ENCODE measurements at regions not wholly inside any gene's neighbourhood (a gene's known extent, or its start where the extent isn't known, plus 50 kb on each side); places are given as distances from the start of the nearest gene placed in this dataset.

DNA sequence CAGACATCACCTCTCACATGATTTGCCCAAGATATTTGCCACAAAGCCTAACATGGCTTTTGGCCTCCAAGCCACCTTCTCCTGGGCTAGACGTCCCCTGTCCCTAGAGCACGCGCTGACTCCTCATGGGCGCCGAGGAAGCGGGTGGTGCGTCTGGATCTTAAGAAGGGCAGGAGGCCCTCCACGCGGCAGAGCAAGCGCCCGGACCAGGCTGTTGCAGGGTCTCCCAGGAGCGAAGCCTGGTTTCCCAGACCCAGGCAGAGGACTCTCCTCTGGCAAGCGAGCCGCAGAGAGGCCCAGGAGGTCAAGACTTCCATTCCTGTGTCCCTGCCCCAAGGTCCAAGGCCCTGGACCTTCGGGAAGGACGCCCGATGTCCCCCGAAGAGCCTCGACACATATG lies 101.7 kb upstream of the TTC34 start:
- H3K9me3 Mint-ChIP-seq = no peaks in the 10 kb centered on the region
- H3K27ac Mint-ChIP-seq = no peak overlapping the region
- no peaks in the 10 kb centered on the region for H3K36me3 Mint-ChIP-seq
- DNase-seq (ENCODE audit: low spot score in 2 of 2) (no peak), ATAC-seq (no peak)

DNA sequence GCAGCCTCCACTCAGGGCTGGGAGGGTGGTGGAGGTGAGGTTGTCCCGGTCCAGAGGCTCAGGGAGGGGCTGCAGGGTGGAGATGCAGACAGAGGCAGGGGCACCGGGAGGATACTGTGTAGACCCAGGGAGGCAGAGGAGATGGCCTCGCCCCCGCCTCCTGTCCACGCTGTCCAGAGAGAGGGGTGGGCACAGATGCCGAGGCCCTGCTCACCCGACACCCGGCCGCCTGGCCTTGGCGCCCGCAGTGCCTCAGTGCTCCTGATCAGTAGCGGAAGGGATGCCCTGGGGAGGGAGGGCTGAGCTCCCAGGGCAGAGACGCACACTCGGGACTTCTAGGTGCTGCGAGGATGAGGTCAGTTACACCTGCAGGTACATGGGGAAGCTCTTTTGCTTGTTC lies 102.7 kb upstream of the TTC34 start:
- ATAC-seq = no peak
- Mint-ChIP-seq H3K36me3 (no peaks in the 10 kb centered on the region), H3K27ac (no peak overlapping the region), H3K9me3 (no peaks in the 10 kb centered on the region)
- no peak for DNase-seq (ENCODE audit: low spot score in 2 of 2)

DNA sequence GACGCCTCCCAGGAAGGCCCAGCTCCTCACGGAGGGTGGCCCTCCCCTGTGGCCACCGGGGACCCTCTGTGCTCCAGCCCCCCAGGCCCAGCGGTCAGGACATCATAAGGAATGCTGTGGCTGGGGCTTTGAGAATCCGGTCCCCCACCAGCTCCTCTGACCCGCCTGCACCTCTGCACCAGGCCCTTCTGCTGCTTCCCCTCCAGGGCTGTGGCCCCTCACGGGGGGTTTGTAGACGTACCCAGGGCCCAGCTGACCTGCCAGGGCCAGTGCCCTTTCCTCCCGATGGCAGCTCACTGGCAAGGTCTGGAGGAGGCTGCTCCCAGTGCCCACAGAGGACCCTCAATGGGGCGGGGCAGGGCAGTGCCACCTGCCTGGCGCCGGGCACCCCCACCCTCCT lies 103.9 kb upstream of the TTC34 start:
- DNase-seq (ENCODE audit: low spot score in 2 of 2) (no peak), ATAC-seq (no peak)
- H3K9me3 Mint-ChIP-seq = no peaks in the 10 kb centered on the region
- no peak overlapping the region for H3K27ac Mint-ChIP-seq
- no peaks in the 10 kb centered on the region for H3K36me3 Mint-ChIP-seq

DNA sequence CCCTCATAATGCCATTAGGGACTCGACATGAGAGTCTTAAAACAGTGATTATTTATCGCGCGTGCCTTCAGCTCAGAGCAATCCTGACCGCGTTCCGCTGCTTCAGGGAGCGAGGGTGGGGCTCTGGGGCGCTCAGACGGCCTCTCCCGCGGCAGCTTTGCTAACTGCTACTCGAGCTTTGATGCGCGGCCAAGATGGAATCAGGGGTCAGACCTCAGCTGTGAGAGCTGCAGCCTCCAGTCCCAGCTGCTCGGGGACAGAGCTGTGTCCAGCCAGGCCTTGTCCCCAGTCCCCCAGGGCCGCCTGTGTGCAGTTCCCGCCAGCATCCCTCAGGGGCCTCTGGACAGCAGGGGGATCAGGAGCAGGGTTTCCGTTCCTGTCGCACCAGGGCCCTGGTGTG lies 104.6 kb upstream of the TTC34 start:
- Mint-ChIP-seq H3K9me3 (no peaks in the 10 kb centered on the region), H3K27ac (no peak overlapping the region), H3K36me3 (no peaks in the 10 kb centered on the region)
- DNase-seq (ENCODE audit: low spot score in 2 of 2) (no peak), ATAC-seq (no peak)

DNA sequence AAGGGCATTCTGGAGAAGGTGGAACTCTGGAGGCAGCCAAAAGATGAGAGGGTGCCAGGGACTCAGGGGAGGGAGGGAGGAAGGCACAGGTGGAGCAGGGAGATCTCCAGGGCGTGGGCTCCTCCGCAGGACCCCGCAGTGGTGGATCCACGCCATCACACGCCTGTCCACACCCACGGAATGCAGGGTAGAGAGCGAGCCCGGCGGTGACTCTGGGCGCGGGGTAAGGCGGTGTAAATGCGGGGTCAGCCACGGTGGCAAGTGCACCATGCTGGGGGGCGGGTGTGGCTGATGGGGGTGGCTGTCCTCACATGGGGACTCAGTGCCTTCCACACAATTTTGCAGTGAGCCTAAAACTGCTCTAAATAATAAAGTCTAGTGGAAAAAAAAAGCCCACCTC lies 105.1 kb upstream of the TTC34 start:
- Mint-ChIP-seq H3K27ac (no peak overlapping the region), H3K36me3 (no peaks in the 10 kb centered on the region), H3K9me3 (no peaks in the 10 kb centered on the region)
- DNase-seq (ENCODE audit: low spot score in 2 of 2) = no peak
- ATAC-seq = no peak

DNA sequence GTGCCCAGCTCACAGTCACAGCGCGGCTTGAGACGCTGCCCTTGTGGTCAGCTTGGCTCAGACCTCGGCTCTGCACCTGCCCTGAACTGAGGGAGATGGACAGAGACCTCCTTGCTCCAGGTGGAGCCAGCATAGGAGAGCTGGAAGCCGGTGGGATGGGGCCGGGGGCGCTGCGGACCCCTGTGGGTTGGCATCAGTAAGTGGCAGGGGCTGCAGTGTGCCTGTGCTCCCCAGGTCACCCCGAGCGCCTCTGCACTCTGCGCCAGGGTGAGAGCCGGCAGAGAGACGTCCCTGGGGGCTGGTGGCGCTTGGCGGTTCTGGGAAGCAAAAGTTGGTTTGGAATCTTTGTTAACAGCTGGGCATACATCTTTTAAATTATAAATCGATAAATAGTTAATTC lies 105.6 kb upstream of the TTC34 start:
- ATAC-seq = no peak
- no peak for DNase-seq (ENCODE audit: low spot score in 2 of 2)
- H3K36me3 Mint-ChIP-seq = no peaks in the 10 kb centered on the region
- H3K27ac Mint-ChIP-seq = no peak overlapping the region
- H3K9me3 Mint-ChIP-seq = no peaks in the 10 kb centered on the region

DNA sequence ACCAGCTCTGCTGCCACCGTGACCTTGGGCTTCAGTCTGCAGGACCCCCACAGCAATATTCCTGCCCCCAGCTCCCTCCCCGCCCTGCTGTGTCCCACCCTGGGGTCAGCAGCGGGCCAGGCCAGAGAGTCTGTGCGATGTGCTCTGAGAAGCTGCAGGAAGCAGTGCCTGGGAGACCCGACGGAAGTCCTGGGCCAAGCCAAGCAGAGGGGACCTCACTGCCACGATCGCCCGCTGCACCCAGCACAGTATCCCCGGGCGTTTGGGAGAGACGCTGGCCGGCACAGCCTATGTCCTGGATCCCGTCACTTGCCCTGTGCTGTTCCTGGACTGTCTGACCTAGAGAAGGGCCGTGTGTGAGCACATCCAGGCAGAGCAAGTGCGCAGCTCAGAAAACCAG lies 106.6 kb upstream of the TTC34 start:
- H3K9me3 Mint-ChIP-seq = no peaks in the 10 kb centered on the region
- DNase-seq (ENCODE audit: low spot score in 2 of 2) (no peak), ATAC-seq (no peak)
- no peaks in the 10 kb centered on the region for H3K36me3 Mint-ChIP-seq
- H3K27ac Mint-ChIP-seq = no peak overlapping the region

DNA sequence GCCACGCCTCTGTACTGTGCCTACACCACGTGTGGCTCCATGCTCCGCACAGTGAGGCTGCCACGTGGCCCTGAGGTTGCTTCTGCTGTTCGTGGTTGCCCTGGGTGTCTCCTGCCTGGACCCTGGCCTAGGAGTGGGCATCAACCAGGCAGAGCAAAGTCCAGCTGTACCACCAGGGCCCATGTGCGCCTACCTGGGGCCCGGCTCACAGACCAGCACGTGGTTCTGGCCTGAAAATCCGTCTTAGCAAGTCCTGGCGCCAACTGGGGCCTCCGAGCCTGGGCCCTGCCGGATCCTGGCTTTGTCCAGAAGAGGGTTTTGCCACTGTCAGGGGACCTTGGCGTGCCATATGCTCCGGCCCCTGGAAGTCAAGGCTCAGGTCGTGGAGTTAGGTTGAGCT lies 107.1 kb upstream of the TTC34 start:
- no peak overlapping the region for H3K27ac Mint-ChIP-seq
- DNase-seq (ENCODE audit: low spot score in 2 of 2) (no peak), ATAC-seq (no peak)
- no peaks in the 10 kb centered on the region for H3K9me3 Mint-ChIP-seq
- H3K36me3 Mint-ChIP-seq = no peaks in the 10 kb centered on the region

DNA sequence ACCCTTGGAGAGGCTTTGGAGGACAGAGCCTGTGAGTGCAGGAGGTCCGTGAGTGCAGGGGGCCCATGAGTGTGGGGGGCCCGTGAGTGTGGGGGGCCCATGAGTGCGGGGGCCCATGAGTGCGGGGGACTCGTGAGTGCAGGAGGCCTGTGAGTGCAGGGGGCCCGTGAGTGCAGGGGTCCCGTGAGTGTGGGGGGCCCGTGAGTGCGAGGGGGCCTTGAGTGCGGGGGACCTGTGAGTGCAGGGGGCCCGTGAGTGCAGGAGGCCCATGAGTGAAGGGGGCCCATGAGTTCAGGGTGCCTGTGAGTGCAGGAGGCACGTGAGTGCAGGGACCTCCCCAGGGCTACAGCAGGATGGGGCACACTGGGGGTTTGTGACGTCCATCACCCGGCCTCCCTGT lies 108.3 kb upstream of the TTC34 start:
- Mint-ChIP-seq H3K27ac (peak overlapping the region in 1 of 2 donors; percentile 44), H3K36me3 (no peaks in the 10 kb centered on the region), H3K9me3 (no peaks in the 10 kb centered on the region)
- ATAC-seq (no peak), DNase-seq (ENCODE audit: low spot score in 2 of 2) (no peak)

DNA sequence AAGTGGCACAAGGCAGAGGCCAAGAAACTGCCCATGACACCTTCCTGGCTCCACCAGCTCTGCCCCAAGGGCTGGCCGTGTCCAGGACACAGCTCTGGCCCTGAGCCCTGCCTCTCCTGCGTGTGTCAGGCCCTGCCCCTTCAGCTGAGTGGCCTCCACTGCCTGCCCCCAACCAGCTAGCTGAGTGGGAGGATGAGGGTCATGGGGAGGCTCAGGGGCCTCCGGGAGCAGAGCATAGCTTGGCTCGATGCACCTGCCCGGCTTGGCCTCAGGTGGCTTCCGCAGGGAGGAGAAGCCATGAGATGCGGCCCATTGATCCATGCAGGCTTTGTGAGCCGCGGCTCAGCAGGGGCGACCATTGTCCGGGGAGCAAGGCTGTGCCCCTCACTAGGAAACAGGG lies 108.7 kb upstream of the TTC34 start:
- Mint-ChIP-seq H3K36me3 (no peaks in the 10 kb centered on the region), H3K27ac (no peak overlapping the region), H3K9me3 (no peaks in the 10 kb centered on the region)
- ATAC-seq = no peak
- no peak for DNase-seq (ENCODE audit: low spot score in 2 of 2)

DNA sequence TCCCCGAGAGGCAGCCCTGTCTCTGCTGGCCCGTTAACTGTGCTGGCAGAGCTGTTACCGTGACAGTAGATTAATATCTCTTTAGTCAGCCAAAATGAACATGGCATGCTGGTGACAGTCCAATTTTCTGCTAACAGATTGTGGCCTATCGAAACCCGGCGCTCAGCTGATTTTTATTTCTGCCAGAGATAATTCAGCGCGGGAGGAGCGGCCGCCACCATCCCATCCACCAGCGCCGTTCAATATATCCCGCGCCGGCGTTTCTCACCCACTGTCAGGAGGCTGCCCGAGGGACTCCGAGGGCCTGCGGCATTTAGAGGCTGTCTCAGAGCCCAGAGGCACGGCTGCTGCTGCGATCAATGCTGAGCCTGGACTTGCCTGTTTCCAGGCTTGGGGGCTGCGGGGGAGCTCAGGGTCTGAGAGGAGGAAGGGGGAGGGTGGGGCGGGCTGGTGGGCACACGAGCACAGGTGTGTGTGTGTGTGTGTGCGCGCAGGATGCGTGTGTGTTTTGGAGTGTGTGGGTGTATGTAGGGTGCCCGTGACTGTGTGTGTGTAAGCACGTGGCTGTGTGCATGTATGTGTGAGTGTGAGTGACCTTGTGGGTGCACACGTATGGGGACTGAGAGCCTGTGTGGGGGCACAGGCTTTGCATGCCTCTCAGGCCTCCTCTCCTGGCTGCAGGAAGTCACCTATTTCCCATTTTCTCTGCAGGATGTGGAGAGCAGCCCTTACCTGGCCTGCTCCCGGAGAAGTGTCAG lies 109.7 kb upstream of the ACTRT2 start:
- Mint-ChIP-seq H3K36me3 (no peaks in the 10 kb centered on the region), H3K9me3 (peaks cover 8 to 9% of the 10 kb centered on the region in 2 donors), H3K27ac (no peak overlapping the region)
- no peak for DNase-seq (ENCODE audit: low spot score in 2 of 2)
- ATAC-seq = no peak

DNA sequence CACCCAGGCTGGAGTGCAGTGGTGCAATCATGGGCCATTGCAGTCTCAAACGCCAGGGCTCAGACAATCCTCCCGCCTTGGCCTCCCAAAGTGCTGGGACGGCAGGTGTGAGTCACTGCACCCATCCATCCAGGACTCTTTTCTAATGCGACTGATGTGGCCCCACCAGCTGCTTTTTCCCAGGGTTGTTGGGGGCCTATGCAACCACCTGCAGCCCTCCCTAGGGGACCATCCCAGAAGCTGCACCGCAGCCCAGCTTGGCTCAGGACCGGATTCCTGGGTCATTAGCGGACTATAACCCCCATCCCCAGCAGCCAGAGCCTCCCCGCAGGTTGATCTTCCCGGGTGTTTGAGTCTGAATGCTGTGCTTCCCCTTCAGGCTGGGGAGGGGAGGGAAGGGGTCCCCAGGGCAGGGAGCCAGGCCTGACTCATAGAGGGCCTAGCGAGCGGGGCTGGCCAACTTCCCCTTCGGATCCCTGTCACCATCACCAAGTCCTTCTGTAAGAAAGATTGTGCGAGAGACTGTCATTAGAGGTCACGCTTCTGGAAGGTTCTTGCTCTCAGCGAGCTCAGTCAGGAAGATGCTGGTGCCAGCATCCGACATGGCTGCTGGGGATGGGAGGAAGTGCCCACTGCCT lies 108.7 kb upstream of the ACTRT2 start:
- ATAC-seq (no peak), DNase-seq (ENCODE audit: low spot score in 2 of 2) (no peak)
- peaks cover 8 to 9% of the 10 kb centered on the region in 2 donors for H3K9me3 Mint-ChIP-seq
- H3K36me3 Mint-ChIP-seq = no peaks in the 10 kb centered on the region
- no peak overlapping the region for H3K27ac Mint-ChIP-seq

DNA sequence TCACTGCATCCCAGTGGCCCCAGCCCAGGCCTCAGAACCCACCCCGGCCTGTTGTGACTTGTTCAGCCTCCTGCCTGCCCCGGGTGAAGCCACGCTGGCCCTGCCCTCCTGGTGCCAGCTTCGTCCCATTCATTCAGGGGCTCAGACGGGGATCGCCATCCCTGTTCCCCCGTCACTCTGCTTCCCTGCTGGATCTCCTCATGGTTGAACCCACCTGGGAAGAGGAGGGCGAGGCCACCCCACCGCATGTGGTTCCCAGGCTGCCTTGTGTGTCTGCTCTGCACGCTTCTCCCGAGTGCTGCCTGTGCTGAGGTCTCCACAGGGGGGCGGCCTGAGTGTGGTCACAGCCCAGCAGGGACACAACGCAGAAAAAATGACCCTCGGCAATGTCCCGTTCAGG lies 108.2 kb upstream of the ACTRT2 start:
- ATAC-seq (no peak), DNase-seq (ENCODE audit: low spot score in 2 of 2) (no peak)
- Mint-ChIP-seq H3K27ac (no peak overlapping the region), H3K36me3 (no peaks in the 10 kb centered on the region), H3K9me3 (peaks cover 8 to 9% of the 10 kb centered on the region in 2 donors)

DNA sequence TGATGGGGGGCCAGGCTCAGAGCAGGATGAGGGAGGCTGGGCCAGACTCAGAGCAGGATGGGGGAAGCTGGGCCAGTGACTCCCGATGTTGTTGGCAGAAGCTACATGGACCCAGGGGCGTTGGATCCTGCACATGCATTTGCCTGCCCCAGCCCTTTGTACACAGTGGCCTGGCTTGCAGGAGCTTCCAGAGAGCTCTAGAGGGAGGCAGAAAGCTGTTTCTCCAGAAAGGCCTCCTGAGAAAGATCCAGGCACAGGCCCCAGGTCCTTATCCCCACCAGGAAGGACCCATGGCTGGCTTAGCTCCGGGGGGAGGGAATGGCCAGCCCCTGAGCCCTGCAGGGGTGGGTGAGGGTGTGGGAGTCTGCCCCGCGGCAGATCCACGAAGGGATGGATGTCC lies 106.6 kb upstream of the ACTRT2 start:
- no peaks in the 10 kb centered on the region for H3K36me3 Mint-ChIP-seq
- peaks cover 8 to 9% of the 10 kb centered on the region in 2 donors for H3K9me3 Mint-ChIP-seq
- ATAC-seq (no peak), DNase-seq (ENCODE audit: low spot score in 2 of 2) (no peak)
- no peak overlapping the region for H3K27ac Mint-ChIP-seq

DNA sequence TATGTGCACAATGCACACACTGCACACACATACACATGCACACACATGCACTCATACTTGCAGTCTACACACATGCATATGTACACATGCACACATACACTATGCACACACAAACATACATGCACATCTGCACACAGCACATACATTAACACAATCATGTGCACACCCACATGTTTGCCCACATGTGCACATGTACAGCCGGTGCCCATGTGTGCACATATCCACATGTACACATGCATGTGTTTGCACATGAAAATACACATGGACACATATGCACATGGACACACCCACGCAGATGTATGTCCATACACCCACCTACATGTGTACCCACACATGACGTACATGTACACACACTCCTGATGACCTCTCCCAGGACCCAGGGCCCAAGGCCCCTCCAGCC lies 105.1 kb upstream of the ACTRT2 start:
- Mint-ChIP-seq H3K27ac (no peak overlapping the region), H3K9me3 (peaks cover 8 to 9% of the 10 kb centered on the region in 2 donors), H3K36me3 (no peaks in the 10 kb centered on the region)
- ATAC-seq = no peak
- DNase-seq (ENCODE audit: low spot score in 2 of 2) = no peak

DNA sequence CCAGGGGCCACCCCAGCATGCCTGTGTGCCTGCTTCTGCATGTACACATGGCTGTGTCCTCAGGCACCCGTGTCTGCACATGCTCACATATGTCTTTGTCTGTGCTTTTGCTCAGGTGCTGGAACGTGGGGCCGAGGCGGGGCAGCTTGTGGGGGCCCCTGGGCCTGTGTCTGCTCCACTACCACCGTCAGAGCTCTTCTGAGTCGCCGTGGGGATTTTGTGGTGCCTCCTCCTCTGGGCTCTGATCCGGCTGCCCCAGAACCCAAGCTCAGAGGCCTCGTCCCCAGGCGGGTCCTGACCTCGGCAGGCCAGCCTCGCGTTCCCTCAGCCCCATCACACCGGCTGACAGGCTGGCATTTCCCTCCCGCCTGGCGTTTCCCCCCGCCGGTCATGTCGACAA lies 104.6 kb upstream of the ACTRT2 start:
- H3K27ac Mint-ChIP-seq = no peak overlapping the region
- ATAC-seq (no peak), DNase-seq (ENCODE audit: low spot score in 2 of 2) (no peak)
- H3K9me3 Mint-ChIP-seq = peaks cover 8 to 9% of the 10 kb centered on the region in 2 donors
- no peaks in the 10 kb centered on the region for H3K36me3 Mint-ChIP-seq

DNA sequence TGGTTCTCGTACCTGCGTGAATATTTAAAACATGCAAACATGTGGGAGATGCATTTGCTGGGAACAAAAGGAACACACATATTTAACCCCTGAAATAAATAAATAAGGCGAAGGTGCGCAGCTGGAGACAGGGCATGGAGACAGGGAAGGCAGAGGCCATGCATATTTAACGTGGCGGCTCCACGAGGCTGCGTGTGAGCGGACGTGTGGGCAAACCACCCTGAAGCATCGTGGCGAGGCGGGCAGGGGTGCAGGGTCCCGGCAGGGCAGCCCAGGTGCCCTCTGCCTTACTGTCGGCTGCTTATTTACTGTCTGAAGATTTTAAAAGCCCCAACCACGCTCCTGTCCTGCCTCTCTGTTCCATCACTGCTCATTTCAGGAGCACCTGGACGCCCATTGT lies 104.0 kb upstream of the ACTRT2 start:
- ATAC-seq (no peak), DNase-seq (ENCODE audit: low spot score in 2 of 2) (no peak)
- Mint-ChIP-seq H3K9me3 (peaks cover 8 to 9% of the 10 kb centered on the region in 2 donors), H3K36me3 (no peaks in the 10 kb centered on the region), H3K27ac (no peak overlapping the region)

DNA sequence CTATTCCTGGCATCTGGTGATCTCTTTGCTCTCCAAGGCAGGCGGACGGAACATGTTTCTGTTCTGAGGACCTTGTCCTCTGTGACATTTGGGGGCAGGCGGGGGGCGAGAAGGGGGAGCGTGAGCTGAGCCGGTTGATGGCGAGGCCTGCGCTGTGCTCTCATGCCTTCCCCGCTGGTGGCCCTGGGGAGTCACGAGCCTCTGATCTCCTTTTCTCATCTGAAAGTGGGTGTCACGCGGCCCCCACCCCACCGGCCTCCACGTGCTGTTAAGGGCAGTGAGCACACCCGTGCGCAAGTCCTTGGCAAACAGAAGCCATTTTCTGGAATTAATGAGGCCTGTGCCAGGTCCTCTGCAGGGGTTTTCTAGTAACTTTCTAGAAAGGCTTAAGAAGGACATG lies 102.8 kb upstream of the ACTRT2 start:
- Mint-ChIP-seq H3K36me3 (no peaks in the 10 kb centered on the region), H3K9me3 (peaks cover 8 to 9% of the 10 kb centered on the region in 2 donors), H3K27ac (no peak overlapping the region)
- DNase-seq (ENCODE audit: low spot score in 2 of 2) (no peak), ATAC-seq (no peak)
